Activated naive CD8-positive, alpha-beta T cell treated with anti-CD3 and anti-CD28 coated beads, Interleukin-2, amount 50 U/mL, for 24 hours (primary cell): ENCODE measurements at regions not wholly inside any gene's neighbourhood (a gene's known extent, or its start where the extent isn't known, plus 50 kb on each side); places are given as distances from the start of the nearest gene placed in this dataset.
A peak's percentile ranks its signal among the peaks of the same experiment; 100 is the strongest.
"Not testable (repeated sequence)": the region's sequence is repeated elsewhere in the genome, so short reads cannot be mapped to it uniquely, and the experiment has no call there.

ENCODE experiments used
- ATAC-seq: fragments of 150-1000 bp; cut with Tn5 transposase; one replicate; pipeline ENCODE4 v1.10.0; 2021
- DNase-seq: peaks from one replicate; pipeline ENCODE4 v3.0.0; 2021
- H3K27ac Mint-ChIP-seq: one replicate; pipeline ENCODE4 v1.8.0; 2021; ENCODE audit warnings: mild to moderate bottlenecking, mixed read lengths
- H3K27me3 Mint-ChIP-seq: one replicate; pipeline ENCODE4 v1.8.0; 2021; ENCODE audit warnings: mixed read lengths
- H3K36me3 Mint-ChIP-seq: one replicate; pipeline ENCODE4 v1.8.0; 2021; ENCODE audit warnings: low read depth, mixed read lengths
- H3K4me1 Mint-ChIP-seq: one replicate; pipeline ENCODE4 v1.8.0; 2021; ENCODE audit warnings: mixed read lengths
- H3K4me3 Mint-ChIP-seq: one replicate; pipeline ENCODE4 v1.8.0; 2021; ENCODE audit warnings: mild to moderate bottlenecking, moderate library complexity, mixed read lengths
- H3K9me3 Mint-ChIP-seq: one replicate; pipeline ENCODE4 v1.8.0; 2021; ENCODE audit warnings: mixed read lengths

- DNase-seq, result no peak
- Mint-ChIP-seq H3K4me1 (no peaks in the 10 kb centered on the region), H3K27ac (no peak overlapping the region), H3K4me3 (no peak overlapping the region), H3K9me3 (peaks cover 21% of the 10 kb centered on the region), H3K36me3 (peaks cover 2% of the 10 kb centered on the region), H3K27me3 (no peaks in the 10 kb centered on the region)
- ATAC-seq, result no peak
Observed at GRCh38 chr12:96085475-96085874, 50.1 kb upstream of the LTA4H start.

DNA sequence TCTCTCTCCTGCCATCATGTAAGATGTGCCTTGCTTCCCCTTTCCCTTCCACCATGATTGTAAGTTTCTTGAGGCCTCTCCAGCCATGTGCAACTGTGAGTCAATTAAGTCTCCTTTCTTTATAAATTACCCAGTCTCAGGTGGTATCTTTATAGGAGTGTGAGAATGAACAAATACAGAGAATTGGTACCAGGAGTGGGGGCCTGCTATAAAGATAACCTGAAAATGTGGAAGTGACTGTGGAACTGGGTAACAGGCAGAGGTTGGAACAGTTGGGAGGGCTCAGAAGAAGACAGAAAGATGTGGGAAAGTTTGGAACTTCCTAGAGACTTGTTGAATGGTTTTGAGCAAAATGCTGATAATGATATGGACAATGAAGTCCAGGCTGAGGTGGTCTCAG, 50.8 kb upstream of the LTA4H start:
- not testable (repeated sequence) for ATAC-seq, H3K27me3 Mint-ChIP-seq, DNase-seq, H3K4me3 Mint-ChIP-seq, H3K4me1 Mint-ChIP-seq, H3K36me3 Mint-ChIP-seq, H3K27ac Mint-ChIP-seq
- peaks cover 28% of the 10 kb centered on the region for H3K9me3 Mint-ChIP-seq

GRCh38 chr12:96091833-96092232, 56.4 kb upstream of the LTA4H start:
- no peak overlapping the region for H3K27ac Mint-ChIP-seq
- no peaks in the 10 kb centered on the region for H3K27me3 Mint-ChIP-seq
- H3K4me1 Mint-ChIP-seq, result peaks cover 14% of the 10 kb centered on the region
- no peak overlapping the region for H3K4me3 Mint-ChIP-seq
- peaks cover 29% of the 10 kb centered on the region for H3K9me3 Mint-ChIP-seq
- peaks cover 5% of the 10 kb centered on the region for H3K36me3 Mint-ChIP-seq
- DNase-seq (no peak), ATAC-seq (no peak)

DNA sequence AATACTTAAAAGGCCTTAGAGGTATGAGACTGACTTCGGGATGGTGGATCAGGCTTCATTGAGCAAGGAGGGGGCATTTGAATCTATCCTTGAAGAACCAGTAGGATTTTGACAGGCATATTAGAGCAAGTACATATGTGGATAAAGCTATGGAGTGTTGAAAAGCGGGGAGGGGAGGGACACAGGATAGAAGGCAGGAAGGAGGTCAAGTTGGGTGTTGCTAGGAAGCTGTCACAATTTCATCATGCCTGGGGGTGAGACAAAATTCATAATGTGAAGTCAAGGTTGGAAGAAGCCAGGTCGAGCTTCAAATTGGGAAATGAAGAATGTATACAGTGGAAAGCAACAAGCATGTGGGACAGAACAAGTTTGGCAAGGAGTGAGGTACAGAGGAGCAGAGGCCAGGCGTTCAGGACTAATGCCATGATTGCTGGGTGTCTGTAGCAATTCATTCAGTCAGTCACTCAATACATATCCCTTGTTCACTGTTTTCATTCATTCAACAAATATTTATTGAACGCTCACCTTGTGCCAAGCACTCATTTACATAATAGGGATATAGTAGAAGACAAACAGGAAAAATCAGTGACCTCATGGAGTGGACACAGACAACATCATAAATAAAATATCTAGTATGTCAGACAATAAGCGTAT, 58.3 kb upstream of the LTA4H start:
- Mint-ChIP-seq H3K9me3 (peaks cover 25% of the 10 kb centered on the region), H3K4me3 (no peak overlapping the region), H3K27me3 (no peaks in the 10 kb centered on the region), H3K27ac (no peak overlapping the region), H3K4me1 (peaks cover 14% of the 10 kb centered on the region), H3K36me3 (peaks cover 5% of the 10 kb centered on the region)
- ATAC-seq, result no peak
- no peak for DNase-seq

- Mint-ChIP-seq H3K36me3 (peaks cover 5% of the 10 kb centered on the region), H3K27me3 (no peaks in the 10 kb centered on the region), H3K4me1 (peaks cover 14% of the 10 kb centered on the region), H3K9me3 (peaks cover 22% of the 10 kb centered on the region), H3K4me3 (no peak overlapping the region), H3K27ac (no peak overlapping the region)
- no peak for DNase-seq
- peak; percentile 69 for ATAC-seq
Observed at GRCh38 chr12:96094201-96094600, 58.8 kb upstream of the LTA4H start.

DNA sequence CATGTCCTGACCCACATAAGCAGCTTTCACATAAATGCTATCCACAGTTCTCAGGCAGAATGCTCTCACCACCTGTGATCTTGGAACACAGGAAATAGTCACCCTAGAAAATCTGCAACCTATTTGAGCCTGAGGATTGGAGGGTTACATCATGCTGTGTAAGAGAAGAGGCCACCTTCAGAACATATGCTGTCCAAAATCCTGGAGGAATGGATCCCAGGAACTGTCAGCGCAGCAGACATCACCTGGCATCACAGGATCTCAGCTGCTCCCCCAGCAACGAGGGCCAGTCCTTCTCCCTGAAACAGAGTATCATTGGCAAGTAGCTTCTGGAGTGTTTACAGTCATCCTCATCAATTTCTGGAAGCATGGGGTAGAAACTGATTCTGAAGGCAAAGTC, 63.2 kb upstream of the LTA4H start:
- Mint-ChIP-seq H3K27me3 (no peaks in the 10 kb centered on the region), H3K36me3 (no peaks in the 10 kb centered on the region), H3K4me1 (peaks cover 23% of the 10 kb centered on the region), H3K4me3 (no peak overlapping the region), H3K9me3 (no peaks in the 10 kb centered on the region), H3K27ac (no peak overlapping the region)
- DNase-seq (no peak), ATAC-seq (no peak)

DNA sequence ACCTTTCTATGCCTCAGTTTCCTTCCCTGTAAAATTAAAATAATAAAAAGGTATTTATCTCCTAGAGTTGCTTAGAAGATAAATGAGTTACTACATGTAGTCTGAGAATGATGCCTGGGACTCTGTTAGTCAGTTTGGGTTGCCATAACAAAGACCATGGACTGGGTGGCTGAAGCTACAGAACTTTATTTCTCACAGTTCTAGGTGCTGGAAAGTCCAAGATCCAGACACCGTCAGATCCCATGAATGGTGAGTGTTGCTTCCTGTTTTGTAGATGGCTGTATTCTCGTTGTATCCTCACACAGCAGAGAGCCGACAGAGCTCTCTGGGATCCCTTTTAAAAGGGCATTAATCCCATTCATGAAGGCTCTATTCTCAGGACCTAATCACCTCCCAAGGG, 64.0 kb upstream of the LTA4H start:
- Mint-ChIP-seq H3K4me1 (peaks cover 16% of the 10 kb centered on the region), H3K36me3 (no peaks in the 10 kb centered on the region), H3K27ac (no peak overlapping the region), H3K9me3 (no peaks in the 10 kb centered on the region), H3K4me3 (no peak overlapping the region), H3K27me3 (no peaks in the 10 kb centered on the region)
- ATAC-seq (no peak), DNase-seq (no peak)

DNA sequence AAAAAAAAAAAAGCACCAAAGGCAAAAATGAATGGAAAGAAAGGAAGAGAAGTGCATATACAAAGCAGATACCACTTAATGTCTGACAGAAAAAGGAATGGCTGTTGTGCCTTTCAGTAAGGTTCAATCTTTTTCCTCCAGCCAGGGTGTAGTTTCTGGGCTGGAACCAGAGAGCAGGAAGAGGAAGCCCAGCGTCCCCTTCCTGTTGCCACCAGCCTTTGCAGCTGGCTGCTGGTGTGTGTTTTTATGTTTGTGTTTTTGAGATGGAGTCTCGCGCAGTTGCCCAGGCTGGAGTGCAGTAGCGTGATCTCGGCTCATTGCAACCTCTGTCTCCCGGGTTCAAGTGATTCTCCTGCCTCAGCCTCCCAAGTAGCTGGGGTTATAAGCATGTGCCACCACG, 64.6 kb upstream of the LTA4H start:
- no peak for DNase-seq
- H3K27me3 Mint-ChIP-seq, result no peaks in the 10 kb centered on the region
- H3K36me3 Mint-ChIP-seq, result no peaks in the 10 kb centered on the region
- H3K9me3 Mint-ChIP-seq, result no peaks in the 10 kb centered on the region
- no peak overlapping the region for H3K27ac Mint-ChIP-seq
- peaks cover 11% of the 10 kb centered on the region for H3K4me1 Mint-ChIP-seq
- ATAC-seq, result no peak
- no peak overlapping the region for H3K4me3 Mint-ChIP-seq

DNA sequence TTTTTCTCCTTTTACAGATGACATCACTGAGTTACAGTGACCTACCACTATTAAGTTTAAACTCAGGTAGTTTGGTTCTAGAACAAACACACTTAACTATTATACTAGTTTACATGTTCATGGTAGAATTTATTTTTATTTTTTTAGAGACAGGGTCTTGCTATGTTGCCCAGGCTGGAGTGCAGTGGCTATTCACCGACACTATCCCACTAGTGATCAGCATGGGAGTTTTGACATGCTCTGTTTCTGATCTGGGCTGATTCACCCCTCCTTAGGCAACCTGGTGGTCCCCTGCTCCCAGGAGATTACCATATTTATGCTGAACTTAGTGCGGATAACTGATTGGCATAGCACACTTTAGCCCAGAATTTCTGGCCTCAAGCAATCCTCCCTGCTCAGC, 66.4 kb upstream of the LTA4H start:
- no peak overlapping the region for H3K27ac Mint-ChIP-seq
- H3K9me3 Mint-ChIP-seq, result no peaks in the 10 kb centered on the region
- H3K4me3 Mint-ChIP-seq, result no peak overlapping the region
- peaks cover 11% of the 10 kb centered on the region for H3K4me1 Mint-ChIP-seq
- H3K27me3 Mint-ChIP-seq, result no peaks in the 10 kb centered on the region
- DNase-seq (no peak), ATAC-seq (no peak)
- H3K36me3 Mint-ChIP-seq, result no peaks in the 10 kb centered on the region

- ATAC-seq, result no peak
- Mint-ChIP-seq H3K27me3 (no peaks in the 10 kb centered on the region), H3K36me3 (no peaks in the 10 kb centered on the region), H3K9me3 (no peaks in the 10 kb centered on the region), H3K4me3 (no peak overlapping the region), H3K27ac (no peak overlapping the region), H3K4me1 (peaks cover 15% of the 10 kb centered on the region)
- no peak for DNase-seq
Observed at GRCh38 chr12:96103067-96103644, 67.8 kb upstream of the LTA4H start.

DNA sequence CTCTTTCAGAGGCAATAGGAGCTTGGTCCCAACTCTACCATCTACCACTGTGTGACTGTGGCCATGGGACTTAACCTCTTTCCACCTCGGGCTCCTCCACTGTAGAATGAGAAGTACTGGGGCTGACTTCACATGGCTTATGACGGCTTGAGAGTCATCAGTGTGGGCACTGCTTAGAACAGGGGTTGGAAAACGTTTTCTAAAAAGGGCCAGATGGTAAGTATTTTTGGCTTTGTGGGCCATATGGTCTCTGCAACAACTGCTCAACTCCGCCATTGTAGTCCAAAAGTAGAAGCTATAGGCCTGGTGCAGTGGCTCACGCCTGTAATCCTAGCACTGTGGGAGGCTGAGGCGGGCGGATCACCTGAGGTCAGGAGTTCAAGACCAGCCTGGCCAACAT, 69.2 kb upstream of the LTA4H start:
- ATAC-seq, result no peak

DNA sequence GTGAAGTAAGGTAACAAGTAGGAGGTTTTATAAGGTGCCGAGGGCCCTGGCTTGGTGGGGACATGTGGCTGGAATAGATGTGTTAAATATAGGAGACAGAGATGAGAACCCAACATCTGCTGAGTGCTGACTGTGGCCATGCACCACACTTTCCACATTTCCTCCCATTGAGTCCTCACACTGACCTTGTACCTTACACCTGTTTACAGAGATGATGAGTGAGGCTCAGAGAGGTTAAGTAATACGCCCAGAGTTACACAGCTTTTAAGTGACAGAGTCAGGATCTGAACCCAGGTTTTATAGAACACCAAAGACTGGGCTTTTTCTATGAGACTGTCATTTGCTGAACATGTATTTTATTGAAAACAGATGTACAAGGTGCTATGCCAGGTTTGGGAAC, 70.8 kb upstream of the LTA4H start:
- DNase-seq (no peak), ATAC-seq (no peak)
- no peak overlapping the region for H3K4me3 Mint-ChIP-seq
- no peaks in the 10 kb centered on the region for H3K27me3 Mint-ChIP-seq
- peaks cover 13% of the 10 kb centered on the region for H3K4me1 Mint-ChIP-seq
- no peak overlapping the region for H3K27ac Mint-ChIP-seq
- H3K36me3 Mint-ChIP-seq, result no peaks in the 10 kb centered on the region
- no peaks in the 10 kb centered on the region for H3K9me3 Mint-ChIP-seq

More for the DNA sequence above, 69.2 kb upstream of the LTA4H start:
- H3K9me3 Mint-ChIP-seq, result no peaks in the 10 kb centered on the region
- DNase-seq, result no peak
- H3K36me3 Mint-ChIP-seq, result no peaks in the 10 kb centered on the region
- no peaks in the 10 kb centered on the region for H3K27me3 Mint-ChIP-seq
- no peak overlapping the region for H3K27ac Mint-ChIP-seq
- peaks cover 21% of the 10 kb centered on the region for H3K4me1 Mint-ChIP-seq
- no peak overlapping the region for H3K4me3 Mint-ChIP-seq

DNA sequence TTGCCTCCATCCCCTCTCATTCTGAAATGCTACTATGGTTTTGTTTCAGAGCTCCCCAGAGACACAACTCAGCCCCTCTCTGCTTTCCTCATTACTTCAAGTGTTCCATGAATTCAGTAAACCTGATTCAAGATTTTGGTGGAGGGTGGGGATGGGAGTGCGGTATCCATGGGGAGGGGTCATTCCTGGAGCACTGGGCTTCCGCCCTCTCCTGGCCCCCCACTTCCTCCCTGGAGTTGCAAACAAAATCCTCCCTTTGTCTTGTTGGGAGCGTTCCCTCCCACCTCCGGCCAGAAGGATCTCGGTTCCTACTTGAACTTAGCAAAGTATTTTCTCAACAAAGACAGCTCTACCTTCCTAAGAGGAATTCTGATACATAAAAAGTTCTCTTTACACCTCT, 71.8 kb upstream of the LTA4H start:
- Mint-ChIP-seq H3K36me3 (no peaks in the 10 kb centered on the region), H3K9me3 (no peaks in the 10 kb centered on the region), H3K4me3 (no peak overlapping the region), H3K4me1 (peaks cover 13% of the 10 kb centered on the region), H3K27ac (no peak overlapping the region), H3K27me3 (peaks cover 2% of the 10 kb centered on the region)
- ATAC-seq, result no peak
- DNase-seq, result no peak

DNA sequence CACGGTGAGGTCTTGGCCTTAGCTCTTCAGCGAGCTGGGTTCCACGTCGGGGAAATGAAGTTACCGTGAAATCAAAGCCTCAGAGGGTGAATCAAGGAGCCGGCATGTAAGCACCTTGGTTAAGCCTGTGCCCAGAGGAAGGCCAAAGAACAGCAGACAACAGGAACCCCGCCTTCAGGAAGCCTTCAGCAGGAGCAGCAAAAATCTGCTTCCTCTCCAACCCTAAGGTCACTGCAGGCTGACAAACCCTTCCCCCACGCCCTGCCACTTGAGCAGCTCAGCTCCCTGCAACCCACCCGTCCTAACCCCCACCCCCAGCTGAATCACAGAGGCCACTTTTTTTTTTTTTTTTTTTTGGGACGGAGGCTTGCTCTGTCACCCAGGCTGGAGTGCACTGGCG, 72.9 kb upstream of the LTA4H start:
- no peak overlapping the region for H3K4me3 Mint-ChIP-seq
- H3K36me3 Mint-ChIP-seq, result no peaks in the 10 kb centered on the region
- peaks cover 2% of the 10 kb centered on the region for H3K27me3 Mint-ChIP-seq
- ATAC-seq (peak; percentile 51), DNase-seq (peak; percentile 16)
- no peaks in the 10 kb centered on the region for H3K9me3 Mint-ChIP-seq
- peaks cover 12% of the 10 kb centered on the region for H3K4me1 Mint-ChIP-seq
- no peak overlapping the region for H3K27ac Mint-ChIP-seq

GRCh38 chr12:96108941-96109340, 73.6 kb upstream of the LTA4H start:
- not testable (repeated sequence) for H3K36me3 Mint-ChIP-seq, H3K9me3 Mint-ChIP-seq, H3K27ac Mint-ChIP-seq, ATAC-seq, H3K27me3 Mint-ChIP-seq, DNase-seq, H3K4me3 Mint-ChIP-seq
- peaks cover 11% of the 10 kb centered on the region for H3K4me1 Mint-ChIP-seq

DNA sequence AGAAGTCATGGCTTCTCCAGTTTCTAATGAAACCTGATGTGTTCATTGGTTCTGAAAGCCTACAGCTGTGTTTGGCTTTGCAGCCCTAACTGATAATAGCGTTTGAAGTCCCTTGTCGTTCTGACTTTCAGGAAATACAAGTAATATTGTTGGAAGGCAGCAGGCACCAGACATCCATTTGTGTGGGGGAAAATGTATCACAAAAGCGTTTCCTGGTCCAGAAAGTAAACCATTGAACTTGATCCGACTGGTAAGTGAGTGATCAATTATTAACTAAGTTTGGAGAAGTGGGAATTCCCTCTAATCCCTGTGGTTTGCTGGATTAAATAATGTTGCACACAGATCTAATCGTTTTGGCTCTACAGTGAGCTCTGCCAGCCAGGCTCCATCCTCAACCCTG, 77.3 kb upstream of the LTA4H start:
- no peaks in the 10 kb centered on the region for H3K36me3 Mint-ChIP-seq
- no peaks in the 10 kb centered on the region for H3K9me3 Mint-ChIP-seq
- ATAC-seq (no peak), DNase-seq (no peak)
- H3K27me3 Mint-ChIP-seq, result peaks cover 2% of the 10 kb centered on the region
- H3K4me3 Mint-ChIP-seq, result no peak overlapping the region
- H3K4me1 Mint-ChIP-seq, result peaks cover 15% of the 10 kb centered on the region
- H3K27ac Mint-ChIP-seq, result no peak overlapping the region
